GM20000 (cell line): ENCODE measurements at regions not wholly inside any gene's neighbourhood (a gene's known extent, or its start where the extent isn't known, plus 50 kb on each side); places are given as distances from the start of the nearest gene placed in this dataset.

Source experiments
- DNase-seq: peaks from one replicate; pipeline ENCODE4 v3.0.0; 2012; ENCODE audit warnings: low spot score
- TF ChIP-seq, protein P1 (sequence below): IDR thresholded peaks from 2 replicates; pipeline ENCODE4 v1.5.1; 2012; ENCODE audit warnings: mild to moderate bottlenecking, control low read depth; ENCODE audit errors: extremely low read depth, missing control alignments

GRCh38 chr18:10063489-10063888 lies 149.7 kb downstream of the VAPA start:
- TF ChIP-seq, protein P1, sequence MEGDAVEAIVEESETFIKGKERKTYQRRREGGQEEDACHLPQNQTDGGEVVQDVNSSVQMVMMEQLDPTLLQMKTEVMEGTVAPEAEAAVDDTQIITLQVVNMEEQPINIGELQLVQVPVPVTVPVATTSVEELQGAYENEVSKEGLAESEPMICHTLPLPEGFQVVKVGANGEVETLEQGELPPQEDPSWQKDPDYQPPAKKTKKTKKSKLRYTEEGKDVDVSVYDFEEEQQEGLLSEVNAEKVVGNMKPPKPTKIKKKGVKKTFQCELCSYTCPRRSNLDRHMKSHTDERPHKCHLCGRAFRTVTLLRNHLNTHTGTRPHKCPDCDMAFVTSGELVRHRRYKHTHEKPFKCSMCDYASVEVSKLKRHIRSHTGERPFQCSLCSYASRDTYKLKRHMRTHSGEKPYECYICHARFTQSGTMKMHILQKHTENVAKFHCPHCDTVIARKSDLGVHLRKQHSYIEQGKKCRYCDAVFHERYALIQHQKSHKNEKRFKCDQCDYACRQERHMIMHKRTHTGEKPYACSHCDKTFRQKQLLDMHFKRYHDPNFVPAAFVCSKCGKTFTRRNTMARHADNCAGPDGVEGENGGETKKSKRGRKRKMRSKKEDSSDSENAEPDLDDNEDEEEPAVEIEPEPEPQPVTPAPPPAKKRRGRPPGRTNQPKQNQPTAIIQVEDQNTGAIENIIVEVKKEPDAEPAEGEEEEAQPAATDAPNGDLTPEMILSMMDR, result no peak
- no peak for DNase-seq

DNA sequence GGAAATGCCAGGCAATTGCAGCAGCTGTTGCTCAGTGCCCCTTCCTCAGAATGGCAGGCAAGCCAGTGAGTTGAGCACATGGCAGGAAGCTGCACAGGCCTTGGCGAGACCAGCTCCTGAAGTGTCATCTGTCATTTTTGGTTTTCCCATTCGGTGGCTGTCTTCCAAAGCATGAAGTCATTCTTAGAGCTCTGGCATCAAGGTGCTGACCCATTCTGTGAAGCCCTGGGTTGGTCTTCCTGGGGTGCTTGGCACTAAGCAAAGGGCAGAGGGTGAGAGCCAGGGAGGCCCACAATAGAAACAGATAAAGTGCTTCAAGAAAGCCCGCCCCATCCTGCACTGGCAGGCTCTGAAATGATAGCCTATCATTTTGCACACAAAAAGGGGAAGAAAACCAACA lies 150.5 kb downstream of the VAPA start:
- TF ChIP-seq, protein P1, result no peak
- no peak for DNase-seq

DNA sequence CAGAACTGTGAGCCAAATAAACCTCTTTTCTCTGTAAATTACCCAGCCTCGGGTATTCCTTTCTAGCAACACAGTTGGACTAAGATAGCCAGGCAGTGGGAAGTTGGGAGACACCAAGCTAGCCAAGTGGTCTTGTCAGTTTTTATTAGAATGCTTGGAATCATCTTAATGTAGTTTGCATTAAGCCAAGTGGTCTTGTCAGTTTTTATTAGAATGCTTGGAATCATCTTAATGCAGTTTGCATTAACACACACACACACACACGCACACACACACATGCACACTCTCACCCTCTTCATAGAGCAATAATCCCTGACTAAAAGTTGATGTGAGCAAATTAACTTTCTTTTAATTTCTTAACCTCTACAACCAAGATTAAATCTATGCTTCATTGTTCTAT lies 151.5 kb downstream of the VAPA start:
- no peak for DNase-seq
- TF ChIP-seq, protein P1, result no peak

DNA sequence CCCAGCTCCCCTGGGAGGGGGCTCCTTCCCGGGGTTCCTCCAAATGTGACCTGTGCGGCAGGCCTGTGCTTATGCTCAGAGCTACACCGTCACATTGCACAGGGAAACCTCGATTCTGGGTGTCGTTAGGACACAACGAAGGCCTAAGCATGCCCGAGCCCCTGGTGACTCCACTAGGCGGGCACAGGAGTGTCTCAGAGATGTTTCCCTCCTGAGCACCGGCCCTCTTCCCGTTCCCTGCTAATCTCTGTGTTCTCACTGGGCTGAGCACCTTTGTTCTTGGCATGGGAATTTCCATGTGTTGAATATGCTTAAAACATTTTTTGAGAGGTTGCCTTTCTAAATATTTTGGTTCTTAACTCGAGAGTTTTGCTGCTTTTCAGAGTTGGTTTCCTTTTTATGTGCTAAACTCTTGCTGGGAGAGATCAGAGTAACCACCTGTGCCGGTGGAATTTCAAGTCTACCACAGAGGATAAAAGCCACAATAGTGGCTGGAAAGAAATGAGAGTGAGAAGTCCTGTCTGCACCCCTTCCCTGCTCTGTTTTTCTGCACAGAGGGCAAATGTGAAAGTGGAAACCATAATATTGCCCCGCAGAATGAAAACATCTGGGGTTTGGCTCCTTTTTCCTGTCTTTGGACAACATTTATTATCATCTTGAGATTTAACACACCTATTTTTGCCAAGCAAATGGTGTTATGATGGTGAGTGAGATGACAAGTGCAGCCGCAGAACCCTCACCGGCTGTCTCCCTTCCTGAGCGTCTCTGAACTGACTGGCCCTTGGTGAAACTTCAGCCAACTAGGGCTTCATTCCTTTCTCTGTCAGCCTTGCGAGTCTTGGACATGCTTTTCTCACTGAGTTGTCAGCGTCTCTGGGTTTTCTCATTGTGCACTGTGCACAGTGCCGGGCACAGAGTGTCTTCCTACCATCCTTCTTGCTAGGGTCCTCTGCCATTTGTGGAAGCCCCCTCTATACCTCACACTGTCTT lies 154.1 kb downstream of the VAPA start:
- no peak for DNase-seq
- TF ChIP-seq, protein P1, result no peak

DNA sequence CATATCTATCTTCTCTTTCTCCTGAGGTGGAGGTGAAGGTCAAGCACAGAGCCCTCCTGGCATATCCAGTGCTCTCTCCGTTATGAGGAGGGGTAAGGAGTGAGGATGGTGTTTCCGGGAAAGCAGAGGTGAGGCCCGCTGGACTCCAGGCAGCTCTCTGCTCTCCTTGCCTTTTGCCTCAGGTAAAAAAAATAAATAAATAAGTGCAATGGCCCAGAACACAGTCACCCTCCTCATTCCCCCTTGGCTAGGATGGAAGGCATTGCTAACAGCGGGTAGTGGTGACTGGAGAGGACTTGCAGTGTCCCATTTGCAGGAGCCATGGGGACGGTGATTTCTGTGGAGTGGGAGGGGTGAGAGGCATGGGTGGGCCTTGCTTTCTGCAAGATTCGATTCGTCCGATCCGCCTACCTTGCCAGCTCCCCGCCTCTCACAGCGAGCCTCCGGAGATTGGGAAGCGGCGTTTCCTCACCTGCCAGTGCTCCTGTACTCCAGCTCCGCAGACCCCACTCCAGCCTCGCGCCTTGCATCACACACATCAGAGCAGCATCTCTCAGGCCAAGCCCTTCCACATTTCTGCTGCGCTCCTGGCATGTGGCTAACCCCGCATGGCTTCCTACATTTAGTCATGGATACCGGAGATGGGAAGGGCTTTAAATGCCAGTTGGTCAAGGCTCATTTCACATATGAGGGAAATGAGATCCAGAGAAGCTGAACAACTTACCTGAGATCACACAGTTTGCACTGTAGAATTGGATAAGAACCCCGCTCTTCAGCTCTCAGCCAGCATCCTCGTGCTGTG lies 155.2 kb downstream of the VAPA start:
- TF ChIP-seq, protein P1, result no peak
- DNase-seq, result no peak

DNA sequence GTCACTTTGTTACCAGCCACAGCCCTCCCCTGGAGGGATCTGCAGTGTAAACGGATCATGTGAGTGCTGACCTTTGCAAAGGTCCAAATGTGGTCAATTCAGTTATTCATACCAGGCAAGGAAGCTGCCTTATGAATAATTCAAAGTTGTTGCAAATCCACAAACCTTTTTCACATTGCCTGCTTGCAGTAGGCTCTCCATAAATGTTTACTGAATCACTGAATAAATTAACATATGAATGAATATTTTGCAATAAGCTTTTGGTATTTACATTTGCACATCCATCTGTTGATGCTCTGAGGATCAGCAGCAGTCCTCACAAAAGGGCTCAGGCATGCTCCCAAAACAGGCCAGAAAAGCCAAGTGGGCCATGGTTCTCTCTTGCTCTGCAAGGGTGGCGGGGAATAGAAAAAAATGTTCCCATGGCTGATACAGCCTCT lies 156.8 kb downstream of the VAPA start:
- no peak for DNase-seq
- TF ChIP-seq, protein P1, result no peak
